Activated naive CD4-positive, alpha-beta T cell treated with anti-CD3 and anti-CD28 coated beads, Interleukin-2, amount 50 U/mL, for 72 hours (primary cell): ENCODE measurements at regions not wholly inside any gene's neighbourhood (a gene's known extent, or its start where the extent isn't known, plus 50 kb on each side); places are given as distances from the start of the nearest gene placed in this dataset.

Experiments used
- ATAC-seq, 2 donors: fragments of 150-1000 bp; cut with Tn5 transposase; 2 replicates each; pipeline ENCODE4 v1.10.0; 2021; ENCODE audit warnings: mild to moderate bottlenecking in 2 of 2, moderate library complexity in 2 of 2
- DNase-seq, 2 donors: peaks; one replicate each; pipeline ENCODE4 v3.0.0; 2021 to 2022; ENCODE audit warnings: low spot score in 2 of 2
- H3K27ac Mint-ChIP-seq, 2 donors: one replicate each; pipeline ENCODE4 v1.8.0; 2022; ENCODE audit warnings: mild to moderate bottlenecking in 2 of 2, mixed read lengths in 2 of 2
- H3K36me3 Mint-ChIP-seq, 2 donors: one replicate each; pipeline ENCODE4 v1.8.0; 2022; ENCODE audit warnings: mixed read lengths in 2 of 2
- H3K9me3 Mint-ChIP-seq, 2 donors: one replicate each; pipeline ENCODE4 v1.8.0; 2022; ENCODE audit warnings: mixed read lengths in 2 of 2

- peaks cover 0 to 18% of the 10 kb centered on the region in 2 donors for H3K36me3 Mint-ChIP-seq
- H3K9me3 Mint-ChIP-seq: peaks cover 39 to 50% of the 10 kb centered on the region in 2 donors
- ATAC-seq (no peak), DNase-seq (no peak)
- H3K27ac Mint-ChIP-seq: no peak overlapping the region
Observed at GRCh38 chr1:177556163-177556562, 385.4 kb downstream of the BRINP2 start.

GRCh38 chr1:177547200-177547599 is 376.4 kb downstream of the BRINP2 start:
- no peak for ATAC-seq
- peaks cover 8 to 21% of the 10 kb centered on the region in 2 donors for H3K9me3 Mint-ChIP-seq
- DNase-seq: no peak
- H3K36me3 Mint-ChIP-seq: no peaks in the 10 kb centered on the region
- no peak overlapping the region for H3K27ac Mint-ChIP-seq

GRCh38 chr1:177546346-177546745 is 375.6 kb downstream of the BRINP2 start:
- Mint-ChIP-seq H3K36me3 (no peaks in the 10 kb centered on the region), H3K27ac (no peak overlapping the region), H3K9me3 (peaks cover 8 to 15% of the 10 kb centered on the region in 2 donors)
- ATAC-seq (no peak), DNase-seq (no peak)

GRCh38 chr1:177526201-177526600 is 355.4 kb downstream of the BRINP2 start:
- H3K9me3 Mint-ChIP-seq: peaks cover 15 to 18% of the 10 kb centered on the region in 2 donors
- H3K27ac Mint-ChIP-seq: no peak overlapping the region
- no peaks in the 10 kb centered on the region for H3K36me3 Mint-ChIP-seq
- ATAC-seq (no peak), DNase-seq (no peak)

- Mint-ChIP-seq H3K36me3 (no peaks in the 10 kb centered on the region), H3K27ac (no peak overlapping the region), H3K9me3 (peaks cover 17 to 25% of the 10 kb centered on the region in 2 donors)
- DNase-seq: no peak
- ATAC-seq: no peak
Observed at GRCh38 chr1:177525176-177525575, 354.4 kb downstream of the BRINP2 start.

- no peak overlapping the region for H3K27ac Mint-ChIP-seq
- peaks cover 14 to 21% of the 10 kb centered on the region in 2 donors for H3K9me3 Mint-ChIP-seq
- ATAC-seq (no peak), DNase-seq (no peak)
- no peaks in the 10 kb centered on the region for H3K36me3 Mint-ChIP-seq
Observed at GRCh38 chr1:177517546-177517945, 346.8 kb downstream of the BRINP2 start.

- peaks cover 9 to 19% of the 10 kb centered on the region in 2 donors for H3K9me3 Mint-ChIP-seq
- no peak for ATAC-seq
- H3K36me3 Mint-ChIP-seq: no peaks in the 10 kb centered on the region
- DNase-seq: no peak
- no peak overlapping the region for H3K27ac Mint-ChIP-seq
Observed at GRCh38 chr1:177514207-177514606, 343.4 kb downstream of the BRINP2 start.

- Mint-ChIP-seq H3K36me3 (no peaks in the 10 kb centered on the region), H3K9me3 (peaks cover 9 to 21% of the 10 kb centered on the region in 2 donors), H3K27ac (no peak overlapping the region)
- DNase-seq (no peak), ATAC-seq (no peak)
Observed at GRCh38 chr1:177511036-177511435, 340.3 kb downstream of the BRINP2 start.

GRCh38 chr1:177505905-177506590 is 335.3 kb downstream of the BRINP2 start:
- DNase-seq (no peak), ATAC-seq (no peak)
- Mint-ChIP-seq H3K9me3 (peaks cover 11 to 17% of the 10 kb centered on the region in 2 donors), H3K36me3 (no peaks in the 10 kb centered on the region), H3K27ac (no peak overlapping the region)

GRCh38 chr1:177495878-177496277 is 325.1 kb downstream of the BRINP2 start:
- H3K9me3 Mint-ChIP-seq: peaks cover 13 to 17% of the 10 kb centered on the region in 2 donors
- H3K36me3 Mint-ChIP-seq: peaks cover 0 to 5% of the 10 kb centered on the region in 2 donors
- no peak for ATAC-seq
- H3K27ac Mint-ChIP-seq: no peak overlapping the region
- no peak for DNase-seq

GRCh38 chr1:177490786-177491185 is 320.0 kb downstream of the BRINP2 start:
- H3K27ac Mint-ChIP-seq: no peak overlapping the region
- DNase-seq: no peak
- no peak for ATAC-seq
- H3K36me3 Mint-ChIP-seq: peaks cover 0 to 5% of the 10 kb centered on the region in 2 donors
- peaks cover 18 to 19% of the 10 kb centered on the region in 2 donors for H3K9me3 Mint-ChIP-seq

- ATAC-seq: no peak
- H3K36me3 Mint-ChIP-seq: peaks cover 0 to 6% of the 10 kb centered on the region in 2 donors
Observed at GRCh38 chr1:177490036-177490639, 319.4 kb downstream of the BRINP2 start.

GRCh38 chr1:177488722-177489121 is 318.0 kb downstream of the BRINP2 start:
- DNase-seq (no peak), ATAC-seq (no peak)
- Mint-ChIP-seq H3K27ac (no peak overlapping the region), H3K36me3 (peaks cover 0 to 6% of the 10 kb centered on the region in 2 donors), H3K9me3 (peaks cover 16 to 18% of the 10 kb centered on the region in 2 donors)

More at GRCh38 chr1:177490036-177490639, 319.4 kb downstream of the BRINP2 start:
- no peak for DNase-seq
- H3K27ac Mint-ChIP-seq: no peak overlapping the region
- H3K9me3 Mint-ChIP-seq: peaks cover 18% of the 10 kb centered on the region in 2 donors

- Mint-ChIP-seq H3K36me3 (peaks cover 0 to 6% of the 10 kb centered on the region in 2 donors), H3K27ac (no peak overlapping the region), H3K9me3 (peaks cover 18 to 19% of the 10 kb centered on the region in 2 donors)
- no peak for ATAC-seq
- no peak for DNase-seq
Observed at GRCh38 chr1:177487481-177487880, 316.7 kb downstream of the BRINP2 start.

- ATAC-seq (no peak), DNase-seq (no peak)
- H3K9me3 Mint-ChIP-seq: peaks cover 15 to 22% of the 10 kb centered on the region in 2 donors
- H3K36me3 Mint-ChIP-seq: peaks cover 0 to 1% of the 10 kb centered on the region in 2 donors
- no peak overlapping the region for H3K27ac Mint-ChIP-seq
Observed at GRCh38 chr1:177480741-177481305, 310.1 kb downstream of the BRINP2 start.

- H3K9me3 Mint-ChIP-seq: peaks cover 15 to 23% of the 10 kb centered on the region in 2 donors
- H3K27ac Mint-ChIP-seq: no peak overlapping the region
- no peak for ATAC-seq
- DNase-seq: no peak
- H3K36me3 Mint-ChIP-seq: no peaks in the 10 kb centered on the region
Observed at GRCh38 chr1:177479600-177479999, 308.8 kb downstream of the BRINP2 start.

GRCh38 chr1:177476676-177477075 is 305.9 kb downstream of the BRINP2 start:
- H3K9me3 Mint-ChIP-seq: peaks cover 15 to 22% of the 10 kb centered on the region in 2 donors
- no peak for ATAC-seq

More at GRCh38 chr1:177476676-177477075, 305.9 kb downstream of the BRINP2 start:
- no peak for DNase-seq
- no peaks in the 10 kb centered on the region for H3K36me3 Mint-ChIP-seq
- H3K27ac Mint-ChIP-seq: no peak overlapping the region
